Anterior cingulate cortex (tissue), 58 donors: ENCODE measurements at regions not wholly inside any gene's neighbourhood (a gene's known extent, or its start where the extent isn't known, plus 50 kb on each side); places are given as distances from the start of the nearest gene placed in this dataset.
"Not testable (repeated sequence)": the region's sequence is repeated elsewhere in the genome, so short reads cannot be mapped to it uniquely, and the experiment has no call there.

Source experiments
- DNase-seq, 58 donors: peaks; one replicate each; lab custom pipeline; 2025; lab: John Stamatoyannopoulos, UW

GRCh38 chr2:131425231-131425941, 50.5 kb upstream of the TUBA3D start:
- DNase-seq: no peak

GRCh38 chr2:131424605-131425114, 51.3 kb upstream of the TUBA3D start:
- DNase-seq: peak in 1 of 58 donors; percentile 2

GRCh38 chr2:131420751-131421150, 55.2 kb upstream of the TUBA3D start:
- not testable (repeated sequence) for DNase-seq

- DNase-seq: no peak
Observed at GRCh38 chr2:131419441-131419840, 55.5 kb upstream of the RAB6D start.

GRCh38 chr2:131418625-131419024, 54.7 kb upstream of the RAB6D start:
- DNase-seq: no peak

- DNase-seq: no peak
Observed at GRCh38 chr2:131417886-131418285, 53.9 kb upstream of the RAB6D start.

GRCh38 chr2:131413785-131414184, 49.8 kb upstream of the RAB6D start:
- no peak for DNase-seq
